ENCODE measurements at regions not wholly inside any gene's neighbourhood (a gene's known extent, or its start where the extent isn't known, plus 50 kb on each side); places are given as distances from the start of the nearest gene placed in this dataset.

DNA sequence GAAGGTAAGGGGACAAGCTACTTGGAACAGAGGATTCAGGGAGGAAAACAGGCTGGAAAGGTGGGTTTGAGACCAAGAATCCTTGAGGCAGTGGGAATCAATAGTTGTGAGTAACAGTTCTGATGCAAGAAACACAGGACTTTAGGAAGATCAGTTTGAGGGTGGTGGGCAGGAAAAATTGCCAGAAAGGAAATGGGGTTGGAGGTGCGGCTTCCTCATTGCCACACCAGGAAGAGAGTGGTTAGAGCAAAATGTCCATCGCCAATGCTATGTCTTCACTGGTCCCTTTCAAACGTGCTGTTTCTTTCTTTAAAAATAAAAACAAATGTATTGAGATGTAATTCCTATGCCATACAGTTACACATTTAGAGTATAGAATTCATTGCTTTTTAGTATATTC lies 57.1 kb upstream of the NOCT start:
- TF ChIP-seq YY1 (IDR thresholded peaks at IDR 0.05; ENCODE audit: insufficient read depth, insufficient read length) (no peak), SUZ12 (IDR thresholded peaks at IDR 0.05; ENCODE audit: extremely low read depth, insufficient read depth, insufficient read length) (no peak), ZNF274 (IDR thresholded peaks at IDR 0.05; ENCODE audit: low read depth, low read length) (no peak)
